ENCODE measurements at regions not wholly inside any gene's neighbourhood (a gene's known extent, or its start where the extent isn't known, plus 50 kb on each side); places are given as distances from the start of the nearest gene placed in this dataset.
"Not testable (repeated sequence)": the region's sequence is repeated elsewhere in the genome, so short reads cannot be mapped to it uniquely, and the experiment has no call there.

DNA sequence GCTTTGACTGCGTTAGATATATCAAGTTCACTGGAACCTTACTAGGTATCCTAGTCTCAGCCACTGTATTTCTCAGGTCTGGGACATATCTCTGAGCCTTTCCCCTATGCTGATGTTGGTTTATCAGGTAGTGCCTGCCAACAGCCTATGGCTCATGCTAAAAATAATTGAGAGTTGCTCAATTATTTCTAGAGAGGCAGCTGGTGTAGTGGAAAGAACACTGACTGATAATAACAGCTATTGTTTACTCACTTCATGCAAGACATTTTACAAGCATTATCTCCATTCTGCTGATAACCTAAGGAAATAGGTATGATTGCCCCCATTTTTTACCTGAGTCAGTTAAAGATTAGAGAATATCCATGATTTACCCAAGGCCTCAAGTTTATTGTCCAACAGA, 231.4 kb downstream of the LRRN1 start:
- no peak for DNase-seq

DNA sequence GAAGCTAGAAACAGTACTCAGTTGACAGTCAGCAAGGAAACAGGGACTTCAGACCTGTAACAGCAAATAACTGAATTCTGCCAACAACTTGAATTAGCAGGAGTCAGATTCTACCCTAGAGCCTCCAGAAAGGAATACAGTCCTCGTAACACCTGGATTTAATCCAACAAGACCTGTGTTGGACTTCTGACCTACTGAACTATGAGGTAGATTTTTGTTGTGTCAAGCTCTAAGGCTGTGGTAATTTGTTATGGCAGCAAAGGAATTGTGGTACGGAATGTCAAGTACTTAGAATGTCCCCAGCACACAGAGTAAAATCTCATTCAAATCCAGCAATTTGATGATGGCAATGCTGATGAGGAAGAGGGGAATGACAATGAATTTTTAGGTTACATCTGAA, 234.1 kb downstream of the LRRN1 start:
- no peak for DNase-seq

DNA sequence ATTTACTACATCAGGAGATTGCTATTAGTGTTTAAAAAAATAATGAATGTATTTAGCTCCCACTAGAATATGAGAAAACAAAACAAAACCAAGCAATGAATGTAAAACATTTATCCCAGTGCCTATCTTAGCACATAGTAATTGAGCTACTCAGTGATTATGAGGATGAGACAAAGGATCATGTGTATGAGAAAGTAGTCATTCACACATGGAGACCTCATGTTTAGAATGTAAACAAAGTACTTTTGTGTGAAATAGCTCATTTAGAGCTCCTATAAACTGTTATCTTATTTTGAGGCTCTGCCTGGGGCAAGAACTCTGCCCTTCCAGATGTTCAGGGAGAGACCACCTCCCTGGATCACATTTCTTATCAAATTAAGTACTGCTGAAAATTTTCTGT, 236.8 kb downstream of the LRRN1 start:
- DNase-seq, result no peak

DNA sequence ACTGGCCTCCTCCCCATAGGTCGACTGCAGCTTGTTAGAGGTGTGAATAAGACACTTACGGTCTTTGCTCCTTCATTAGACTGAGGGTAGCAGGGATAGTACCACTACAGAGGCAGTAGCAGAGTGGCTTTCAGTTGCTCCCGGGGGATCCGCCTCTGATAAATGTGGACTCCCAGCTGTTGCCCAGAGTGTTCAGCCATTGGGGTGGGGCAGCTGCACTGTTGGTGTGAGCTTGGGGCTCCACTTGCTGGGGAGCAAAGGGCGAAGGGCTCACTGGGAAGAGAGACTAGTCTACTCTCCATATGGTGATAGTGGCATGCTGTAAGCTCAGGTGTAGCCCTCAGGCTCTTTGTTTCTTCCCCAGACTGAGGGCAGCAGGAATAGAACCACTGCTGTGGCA, 239.1 kb downstream of the LRRN1 start:
- no peak for DNase-seq

DNA sequence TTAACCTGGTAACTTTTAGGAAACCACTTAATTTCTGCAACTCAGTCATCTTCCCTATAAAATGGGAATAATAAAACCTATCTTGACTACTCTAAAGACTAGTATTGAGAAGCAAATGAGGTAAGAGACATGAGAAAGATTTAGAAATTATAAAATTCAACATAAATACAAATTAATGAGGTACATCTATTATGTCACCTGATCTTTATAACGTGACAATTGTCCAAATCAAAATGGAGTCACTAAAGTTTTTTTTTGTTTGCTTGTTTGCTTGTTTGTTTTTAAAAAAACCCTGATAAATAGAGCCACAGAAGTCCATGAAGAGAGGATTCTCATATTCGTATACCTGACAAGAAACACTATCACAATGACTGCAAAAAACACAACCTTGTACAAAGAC, 242.8 kb downstream of the LRRN1 start:
- DNase-seq, result no peak

DNA sequence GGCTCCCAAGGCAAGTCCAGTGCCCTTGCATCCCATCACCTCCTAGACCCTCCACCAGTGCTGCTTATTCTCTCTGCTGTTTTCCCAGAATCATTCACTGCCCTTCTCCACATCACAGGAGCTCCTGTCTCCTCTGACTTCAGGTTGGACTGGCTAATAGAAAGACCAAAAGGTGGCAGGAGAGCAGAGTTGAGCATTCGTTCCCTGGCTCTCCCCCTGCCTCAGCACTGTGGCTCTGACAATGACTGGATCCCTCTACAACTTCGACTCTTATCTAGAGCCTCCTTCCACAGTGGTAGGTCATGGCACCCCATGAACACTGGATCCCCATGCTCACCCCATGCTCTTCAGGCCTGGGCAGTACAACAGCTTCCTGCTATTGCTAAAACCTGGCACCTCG, 243.6 kb downstream of the LRRN1 start:
- DNase-seq, result no peak

DNA sequence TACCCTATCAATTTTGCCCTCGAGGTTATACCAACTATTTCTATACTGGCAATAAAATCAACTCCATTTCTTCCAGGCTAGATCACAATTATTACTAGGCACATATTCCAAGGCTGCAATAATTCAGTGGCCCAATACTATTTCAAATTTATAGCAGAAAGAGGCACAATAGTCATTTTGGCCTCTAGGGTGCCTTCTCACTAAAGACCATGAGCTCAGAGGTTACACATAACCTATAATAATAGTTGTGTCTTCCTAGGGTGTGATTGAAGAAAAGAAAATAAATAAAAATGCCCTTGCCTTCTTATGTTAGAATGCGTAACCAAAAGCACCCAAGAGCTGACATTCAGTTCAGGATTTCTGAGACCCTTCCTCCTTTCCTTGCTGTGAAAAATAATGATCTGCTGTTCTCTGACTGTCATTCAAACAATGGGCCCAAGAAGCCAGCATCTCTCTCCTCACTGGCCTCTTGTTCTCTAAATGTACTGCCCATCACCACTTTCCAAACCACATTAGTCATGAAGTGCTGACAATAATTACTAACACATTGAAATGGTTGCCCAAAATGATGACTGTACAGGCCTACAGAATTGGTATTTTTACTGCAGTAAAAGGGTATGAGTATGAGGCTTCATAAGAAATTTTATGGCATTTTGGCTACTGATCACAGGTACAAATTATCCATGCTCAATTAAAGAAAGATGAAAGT, 244.8 kb downstream of the LRRN1 start:
- no peak for DNase-seq

DNA sequence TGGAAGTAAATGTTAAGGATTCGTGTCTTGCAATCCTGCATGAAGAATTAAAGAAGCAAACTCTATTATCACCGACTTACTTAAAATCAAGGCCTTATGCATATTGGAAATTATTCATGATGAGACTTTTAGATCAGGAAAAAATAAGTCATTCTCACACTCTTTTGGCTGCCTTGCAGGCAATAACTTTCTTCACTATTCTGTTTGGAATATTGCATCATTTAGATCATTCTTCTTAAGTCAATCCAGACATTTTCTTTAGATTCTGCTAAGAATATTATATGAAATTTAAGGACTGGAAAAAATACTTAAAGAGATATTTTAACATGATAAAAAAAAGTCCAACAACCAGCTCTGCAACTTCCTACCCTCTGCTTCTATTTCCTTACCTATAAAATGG, 245.4 kb downstream of the LRRN1 start:
- no peak for DNase-seq

DNA sequence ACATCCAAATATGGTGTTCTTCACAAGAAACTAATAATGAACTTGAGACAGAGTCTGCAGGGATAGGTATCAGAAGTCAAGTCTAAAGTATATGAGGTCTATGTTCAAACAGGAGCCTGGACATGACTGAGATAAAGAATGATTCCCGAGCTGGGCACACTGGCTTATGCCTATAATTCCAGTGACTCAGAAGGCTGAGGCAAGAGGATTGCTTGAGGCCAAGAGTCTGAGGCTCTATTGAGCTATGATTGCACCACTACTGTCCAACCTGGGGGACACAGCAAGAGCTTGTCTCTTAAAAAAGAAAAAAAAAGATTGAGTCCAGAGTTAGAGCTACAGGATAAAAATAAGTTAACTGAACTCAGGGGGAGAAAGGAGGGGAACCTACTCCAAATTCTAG, 246.5 kb downstream of the LRRN1 start:
- no peak for DNase-seq

DNA sequence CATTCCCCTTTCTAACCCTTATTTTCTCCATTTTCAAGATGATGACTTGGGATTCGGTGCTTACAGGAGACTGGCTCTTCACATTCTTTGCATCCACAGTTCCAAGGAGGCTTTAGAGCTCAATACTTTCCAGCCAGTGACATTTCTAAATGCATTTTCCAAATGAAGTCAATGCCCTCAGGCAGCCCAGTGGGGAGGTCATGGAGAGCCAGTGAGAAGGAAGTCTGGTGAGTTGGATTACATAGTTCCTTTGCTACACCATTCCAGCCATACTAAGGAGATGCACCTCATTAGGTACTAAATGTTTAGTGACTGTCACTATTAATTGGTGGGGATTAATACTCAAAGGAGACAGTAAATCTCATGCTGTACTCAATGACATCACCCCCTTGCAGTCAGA, 248.1 kb downstream of the LRRN1 start:
- no peak for DNase-seq

DNA sequence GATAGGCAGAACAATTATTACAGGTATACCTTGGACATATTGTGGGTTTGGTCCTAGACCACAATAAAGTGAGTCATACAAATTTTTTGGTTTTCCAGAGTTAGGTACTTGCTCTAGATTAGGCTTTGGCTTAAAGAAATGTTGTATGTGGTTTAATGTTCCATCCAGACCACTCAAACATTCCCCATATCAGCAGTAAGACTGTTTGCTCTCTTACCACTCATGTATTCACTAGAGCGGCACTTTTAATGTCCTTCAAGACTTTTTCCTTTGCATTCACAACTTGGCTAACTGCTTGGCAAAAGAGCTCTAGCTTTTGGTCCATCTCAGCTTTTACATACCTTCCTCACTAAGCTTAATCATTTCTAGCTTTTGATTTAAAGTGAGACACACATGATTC, 250.5 kb upstream of the SETMAR start:
- no peak for DNase-seq

DNA sequence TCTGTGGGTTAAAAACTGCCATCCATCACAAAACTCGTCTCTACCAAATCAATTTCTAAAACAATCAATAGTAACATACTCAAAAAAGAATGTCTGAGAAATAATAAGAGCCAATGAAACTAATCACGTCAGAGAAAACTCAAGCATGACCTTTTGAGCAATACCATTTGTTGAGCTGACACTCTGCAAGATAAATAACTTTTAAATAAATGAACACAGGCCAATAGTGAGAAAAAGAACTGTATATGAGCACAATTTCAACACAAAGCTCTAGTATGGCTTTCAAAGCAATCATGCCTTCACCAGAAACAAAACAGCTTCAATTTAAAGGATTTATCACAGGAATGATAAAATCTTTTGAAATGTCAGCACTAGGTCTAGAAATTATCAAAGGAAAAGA, 249.2 kb upstream of the SETMAR start:
- no peak for DNase-seq

DNA sequence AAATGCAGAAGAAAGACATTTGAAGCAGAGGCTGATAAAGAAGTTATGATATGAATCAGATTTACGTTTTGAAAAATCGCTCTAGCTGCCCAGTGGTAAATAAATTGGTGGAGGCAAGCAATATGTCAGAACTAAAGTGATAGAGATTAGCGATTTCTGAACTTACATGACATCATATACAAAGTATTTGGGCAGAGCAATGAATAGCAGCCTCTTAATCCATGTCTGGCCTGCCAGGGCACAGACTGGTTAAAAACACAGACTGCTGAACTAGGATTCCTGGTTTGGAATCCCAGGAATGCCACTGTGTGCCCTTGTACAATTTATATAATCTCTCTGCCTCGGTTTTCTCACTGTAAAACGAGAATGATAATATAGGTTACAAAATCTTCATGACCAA, 243.1 kb upstream of the SETMAR start:
- no peak for DNase-seq

DNA sequence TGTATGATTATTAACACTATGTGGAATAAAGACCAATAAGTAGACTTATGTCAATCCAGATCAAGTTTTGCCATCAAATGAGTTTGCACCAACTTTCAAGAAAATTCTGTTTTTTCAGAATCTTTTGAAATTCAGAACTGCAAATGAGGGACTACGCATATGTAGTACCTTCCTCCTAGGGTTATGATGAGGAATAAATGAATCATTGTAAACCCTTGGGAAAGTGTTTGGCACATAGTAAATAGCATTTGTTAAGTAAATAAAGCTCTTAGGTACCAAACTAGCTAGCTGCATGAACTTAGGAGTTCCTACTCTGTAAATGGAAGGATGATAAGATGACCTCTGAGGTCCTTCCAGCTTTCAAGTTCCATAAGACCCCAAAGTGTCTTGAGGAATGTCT, 242.6 kb upstream of the SETMAR start:
- DNase-seq, result no peak

DNA sequence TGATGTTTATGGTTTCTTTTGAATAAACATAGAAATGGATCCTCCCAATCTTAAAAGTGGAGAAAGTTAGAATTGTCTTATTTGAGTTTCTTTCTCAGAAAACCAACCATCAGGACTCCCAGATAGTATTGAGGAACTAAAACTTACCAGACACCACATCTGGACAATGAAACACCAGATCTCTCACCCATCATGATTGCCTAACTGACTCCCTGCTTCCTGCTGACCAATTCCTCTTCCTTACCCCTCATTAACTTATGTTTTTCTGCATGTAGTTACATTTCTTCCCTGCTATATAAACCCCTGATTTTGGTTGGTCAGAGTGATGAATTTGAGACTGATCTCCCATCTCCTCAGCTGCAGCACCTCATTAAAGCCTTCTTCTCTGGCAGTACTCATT, 242.0 kb upstream of the SETMAR start:
- no peak for DNase-seq

DNA sequence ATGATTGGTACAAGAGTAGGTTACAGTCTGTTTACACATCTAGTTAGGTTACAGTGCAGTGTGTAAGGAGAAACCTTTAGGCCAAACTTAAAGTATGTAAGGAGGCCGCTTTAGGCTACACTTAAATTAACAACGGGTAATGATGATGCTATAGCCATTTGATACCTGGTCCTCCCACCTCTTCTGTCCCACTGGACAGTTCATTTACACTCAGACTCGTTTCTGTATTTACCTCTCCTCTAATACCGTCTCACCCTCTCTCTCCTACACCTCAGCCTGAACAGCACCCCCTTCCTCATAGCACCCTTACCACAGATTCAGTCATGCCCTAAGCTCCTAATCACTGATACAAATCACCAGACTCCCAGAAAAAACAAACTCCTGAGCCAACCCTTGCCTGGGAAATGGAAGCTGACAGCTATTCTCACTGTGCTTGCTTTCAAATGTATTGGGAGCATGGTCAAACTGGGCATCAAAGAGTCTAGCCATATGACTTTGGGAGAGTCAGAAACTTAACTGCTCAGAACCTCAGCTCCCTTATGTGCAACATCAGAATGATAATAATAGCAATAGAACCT, 241.3 kb upstream of the SETMAR start:
- no peak for DNase-seq

DNA sequence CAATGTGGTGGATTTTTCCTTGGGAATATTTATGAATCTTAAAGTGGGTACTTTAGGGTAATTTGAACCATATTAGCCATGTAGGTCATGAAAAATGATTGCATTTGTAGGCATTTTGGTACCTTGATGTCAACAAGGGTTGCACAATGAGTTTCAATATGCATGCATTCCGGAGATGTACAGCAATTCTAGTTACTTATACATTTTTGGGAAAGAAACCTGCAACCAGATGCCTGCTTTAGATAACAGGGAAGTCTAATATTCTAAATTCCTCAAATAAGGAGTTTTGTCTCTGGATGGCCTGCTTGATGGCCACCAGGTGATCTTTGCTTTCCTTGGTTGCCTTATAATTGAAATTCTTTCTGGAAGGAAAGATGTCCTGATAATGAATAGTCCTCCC, 240.5 kb upstream of the SETMAR start:
- no peak for DNase-seq

DNA sequence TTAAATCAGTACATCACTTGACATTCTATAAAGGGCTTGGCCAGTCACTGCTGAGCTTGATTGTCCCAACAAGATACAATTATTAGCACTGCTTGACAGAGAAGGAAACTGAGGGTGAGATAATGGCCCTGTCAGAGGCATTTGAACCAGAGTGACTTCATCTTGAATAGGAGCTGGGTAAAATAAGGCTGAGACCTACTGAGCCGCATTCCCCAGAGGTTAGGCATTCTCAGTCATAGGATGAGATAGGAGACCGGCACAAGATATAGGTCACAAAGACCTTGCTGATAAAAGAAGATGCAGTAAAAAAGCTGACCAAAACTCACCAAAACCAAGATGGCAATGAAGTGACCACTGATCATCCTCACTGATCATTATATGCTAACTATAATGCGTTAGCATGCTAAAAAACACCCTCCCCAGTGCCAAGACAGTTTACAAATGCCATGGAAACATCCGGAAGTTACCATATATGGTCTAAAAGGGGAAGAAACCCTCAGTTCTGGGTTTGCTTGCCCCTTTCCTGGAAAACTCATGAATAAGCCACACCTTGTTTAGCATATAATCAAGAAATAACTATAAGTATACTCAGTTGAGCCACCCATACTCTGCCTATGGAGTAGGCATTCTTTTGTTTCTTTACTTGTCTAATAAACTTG, 239.1 kb upstream of the SETMAR start:
- DNase-seq, result no peak

DNA sequence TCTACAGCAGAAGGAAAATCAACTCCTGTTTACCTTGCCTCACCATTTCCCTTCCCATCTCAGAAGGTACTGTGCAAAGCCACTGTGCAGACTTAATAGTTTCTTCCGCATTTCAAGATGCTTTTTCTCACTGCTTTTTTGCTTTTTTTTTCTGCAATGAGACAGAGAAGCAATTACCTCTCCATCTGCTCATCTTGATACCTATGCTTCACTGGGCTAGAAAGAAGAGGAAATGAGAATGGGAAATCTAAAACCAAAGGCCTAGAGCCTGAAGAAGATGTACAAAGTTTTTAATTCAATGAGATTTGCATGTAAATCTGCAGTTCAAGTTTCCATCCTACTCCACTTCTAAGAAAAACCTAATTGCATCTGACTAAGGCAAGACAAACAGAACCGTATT, 238.1 kb upstream of the SETMAR start:
- no peak for DNase-seq

DNA sequence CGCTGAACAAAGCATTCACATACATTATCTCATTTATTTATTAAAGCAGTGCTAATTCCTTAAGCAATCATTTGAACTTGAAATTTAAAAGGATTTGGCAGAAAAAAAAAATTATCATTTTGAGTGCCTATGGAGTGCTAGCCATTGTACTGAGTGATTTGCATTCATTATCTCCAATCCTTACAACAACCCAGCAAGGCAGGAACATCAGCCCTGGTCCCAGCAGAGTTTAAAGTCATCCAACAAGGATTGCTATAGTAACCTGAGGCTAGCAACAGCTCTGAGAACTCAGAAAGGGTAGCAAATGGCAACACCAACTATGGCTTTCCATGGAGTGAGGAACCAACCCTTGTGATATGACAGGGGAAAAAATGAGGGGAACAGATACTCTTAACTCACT, 237.6 kb upstream of the SETMAR start:
- DNase-seq, result no peak

DNA sequence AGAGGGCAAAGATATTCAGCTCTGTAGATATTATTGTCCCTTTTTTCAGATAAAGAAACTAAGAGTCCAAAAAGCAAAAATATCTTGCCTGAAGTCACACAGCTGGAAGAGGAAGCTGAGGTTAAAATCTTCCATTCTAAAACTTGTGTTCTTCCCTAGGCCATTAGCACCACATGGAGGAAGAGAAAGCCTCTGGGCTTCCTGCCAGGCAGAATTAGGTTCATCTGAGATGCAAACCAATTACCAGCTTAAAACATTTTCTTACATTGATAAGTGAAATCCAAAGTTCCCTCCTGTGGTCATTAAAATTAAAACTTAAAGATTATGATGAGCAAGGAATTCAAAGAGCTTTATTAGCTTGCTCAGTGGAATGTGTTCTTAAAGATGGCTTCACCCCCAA, 235.3 kb upstream of the SETMAR start:
- DNase-seq, result no peak

DNA sequence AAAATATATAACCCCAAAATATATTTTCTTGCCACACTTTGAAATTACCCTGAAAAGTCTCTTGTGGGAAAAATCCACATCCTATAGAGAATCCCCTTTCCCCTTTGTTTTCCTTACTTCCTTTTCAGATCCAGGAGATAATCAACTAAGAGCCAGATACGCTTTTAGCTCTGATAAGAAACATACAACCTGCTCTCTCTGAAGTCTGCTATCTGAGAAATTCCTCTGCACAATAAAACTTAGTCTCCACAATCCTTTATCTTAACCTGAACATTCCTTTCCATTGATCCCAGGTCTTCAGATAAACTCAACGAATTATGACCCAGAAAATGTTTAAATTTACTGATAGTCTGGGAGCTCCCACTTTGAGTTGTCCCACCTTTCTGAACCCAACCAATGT, 233.4 kb upstream of the SETMAR start:
- no peak for DNase-seq

DNA sequence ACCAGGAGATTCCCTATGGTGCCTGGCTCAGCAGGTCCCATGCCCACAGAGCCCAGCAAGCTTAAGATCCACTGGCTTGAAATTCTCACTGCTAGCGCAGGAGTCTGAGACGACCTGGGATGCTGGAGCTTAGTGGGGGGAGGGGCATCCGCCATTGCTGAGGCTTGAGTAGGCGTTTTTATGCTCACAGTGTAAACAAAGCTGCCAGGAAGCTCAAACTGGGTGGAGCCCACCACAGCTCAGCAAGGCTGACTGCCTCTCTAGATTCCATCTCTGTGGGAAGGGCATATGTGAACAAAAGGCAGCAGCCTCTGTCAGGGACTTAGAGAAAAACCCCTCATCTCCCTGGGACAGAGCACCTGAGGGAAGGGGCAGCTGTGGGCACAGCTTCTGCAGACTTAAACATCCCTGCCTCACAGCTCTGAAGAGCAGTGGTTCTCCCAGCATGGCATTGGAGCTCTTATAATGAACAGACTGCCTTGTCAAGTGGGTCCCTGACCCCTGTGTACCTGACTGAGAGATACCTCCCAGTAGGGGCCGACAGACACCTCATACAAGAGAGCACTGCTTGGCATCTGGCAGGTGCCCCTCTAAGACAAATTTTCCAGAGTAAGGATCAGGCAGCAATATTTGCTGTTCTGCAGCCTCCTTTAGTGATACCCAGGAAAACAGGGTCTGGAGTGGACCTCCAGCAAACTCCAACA, 231.5 kb upstream of the SETMAR start:
- peak; percentile 19 for DNase-seq

DNA sequence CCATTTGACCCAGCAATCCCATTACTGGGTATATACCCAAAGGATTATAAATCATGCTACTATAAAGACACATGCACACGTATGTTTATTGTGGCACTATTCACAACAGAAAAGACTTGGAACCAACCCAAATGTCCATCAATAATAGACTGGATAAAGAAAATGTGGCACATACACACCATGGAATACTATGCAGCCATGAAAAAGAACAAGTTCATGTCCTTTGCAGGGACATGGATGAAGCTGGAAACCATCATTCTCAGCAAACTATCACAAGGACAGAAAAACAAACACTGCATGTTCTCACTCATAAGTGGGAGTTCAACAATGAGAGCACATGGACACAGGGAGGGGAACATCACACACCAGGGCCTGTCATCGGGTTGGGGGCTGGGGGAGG, 225.9 kb upstream of the SETMAR start:
- not testable (repeated sequence) for DNase-seq

All from CD4-positive, alpha-beta T cell treated with Interleukin-15 for 1 hour (primary cell).